ENCODE measurements at regions not wholly inside any gene's neighbourhood (a gene's known extent, or its start where the extent isn't known, plus 50 kb on each side); places are given as distances from the start of the nearest gene placed in this dataset.

DNA sequence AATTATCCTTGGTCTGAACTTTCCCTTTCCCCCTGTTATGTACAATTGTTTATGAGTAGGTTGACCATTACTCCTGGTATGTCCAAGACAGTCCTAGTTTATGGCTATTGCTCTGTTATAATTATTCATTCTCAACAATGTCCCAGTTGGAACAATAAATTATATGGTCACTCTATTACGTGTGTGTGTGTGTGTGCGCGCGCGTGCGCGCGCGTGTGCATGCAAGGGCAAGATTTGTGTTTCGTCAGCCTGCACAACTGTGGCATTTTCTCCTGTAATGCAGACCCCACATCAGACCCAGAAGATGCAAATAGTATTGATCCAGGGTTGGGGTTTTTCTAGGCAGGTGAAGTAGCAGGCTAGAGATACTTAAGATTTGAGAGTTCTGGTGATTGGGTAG, 88.4 kb downstream of the ESM1 start:
- TF ChIP-seq TAF1 (IDR thresholded peaks at IDR 0.05; ENCODE audit: low read depth) (no peak), EP300 (IDR thresholded peaks at IDR 0.05; ENCODE audit: borderline replicate concordance) (no peak), CREB1 (IDR thresholded peaks at IDR 0.05; ENCODE audit: low read depth) (no peak)
- TF ChIP-seq, protein P1, sequence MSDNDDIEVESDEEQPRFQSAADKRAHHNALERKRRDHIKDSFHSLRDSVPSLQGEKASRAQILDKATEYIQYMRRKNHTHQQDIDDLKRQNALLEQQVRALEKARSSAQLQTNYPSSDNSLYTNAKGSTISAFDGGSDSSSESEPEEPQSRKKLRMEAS (IDR thresholded peaks at IDR 0.05) = no peak
- TF ChIP-seq, protein P2, sequence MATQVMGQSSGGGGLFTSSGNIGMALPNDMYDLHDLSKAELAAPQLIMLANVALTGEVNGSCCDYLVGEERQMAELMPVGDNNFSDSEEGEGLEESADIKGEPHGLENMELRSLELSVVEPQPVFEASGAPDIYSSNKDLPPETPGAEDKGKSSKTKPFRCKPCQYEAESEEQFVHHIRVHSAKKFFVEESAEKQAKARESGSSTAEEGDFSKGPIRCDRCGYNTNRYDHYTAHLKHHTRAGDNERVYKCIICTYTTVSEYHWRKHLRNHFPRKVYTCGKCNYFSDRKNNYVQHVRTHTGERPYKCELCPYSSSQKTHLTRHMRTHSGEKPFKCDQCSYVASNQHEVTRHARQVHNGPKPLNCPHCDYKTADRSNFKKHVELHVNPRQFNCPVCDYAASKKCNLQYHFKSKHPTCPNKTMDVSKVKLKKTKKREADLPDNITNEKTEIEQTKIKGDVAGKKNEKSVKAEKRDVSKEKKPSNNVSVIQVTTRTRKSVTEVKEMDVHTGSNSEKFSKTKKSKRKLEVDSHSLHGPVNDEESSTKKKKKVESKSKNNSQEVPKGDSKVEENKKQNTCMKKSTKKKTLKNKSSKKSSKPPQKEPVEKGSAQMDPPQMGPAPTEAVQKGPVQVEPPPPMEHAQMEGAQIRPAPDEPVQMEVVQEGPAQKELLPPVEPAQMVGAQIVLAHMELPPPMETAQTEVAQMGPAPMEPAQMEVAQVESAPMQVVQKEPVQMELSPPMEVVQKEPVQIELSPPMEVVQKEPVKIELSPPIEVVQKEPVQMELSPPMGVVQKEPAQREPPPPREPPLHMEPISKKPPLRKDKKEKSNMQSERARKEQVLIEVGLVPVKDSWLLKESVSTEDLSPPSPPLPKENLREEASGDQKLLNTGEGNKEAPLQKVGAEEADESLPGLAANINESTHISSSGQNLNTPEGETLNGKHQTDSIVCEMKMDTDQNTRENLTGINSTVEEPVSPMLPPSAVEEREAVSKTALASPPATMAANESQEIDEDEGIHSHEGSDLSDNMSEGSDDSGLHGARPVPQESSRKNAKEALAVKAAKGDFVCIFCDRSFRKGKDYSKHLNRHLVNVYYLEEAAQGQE (IDR thresholded peaks at IDR 0.05; ENCODE audit: low read depth) = no peak
